Gastroesophageal sphincter (tissue), 3 donors: ENCODE measurements at regions not wholly inside any gene's neighbourhood (a gene's known extent, or its start where the extent isn't known, plus 50 kb on each side); places are given as distances from the start of the nearest gene placed in this dataset.

Source experiments
- EP300 ChIP-seq: sonication (generic); formaldehyde crosslinking; IDR thresholded peaks from one replicate; pipeline ENCODE4 v1.6.1; 2017; ENCODE audit warnings: antibody characterized with exemption, mild to moderate bottlenecking
- POLR2A ChIP-seq, 2 donors: fragments of 450-650 bp; IDR thresholded peaks; one replicate each; pipeline ENCODE4 v1.6.1; 2017; ENCODE audit warnings: antibody characterized with exemption in 2 of 2, mild to moderate bottlenecking in 2 of 2, moderate library complexity in 1 of 2
- POLR2AphosphoS5 ChIP-seq: sonication (generic); formaldehyde crosslinking; IDR thresholded peaks from one replicate; pipeline ENCODE4 v1.6.1; 2017; ENCODE audit warnings: antibody characterized with exemption
- TF ChIP-seq, protein P1 (sequence below), 4 experiments: fragments of 200-600 bp in 2 of 4; fragments of 450-650 bp in 2 of 4; sonication (generic) in 1 of 4; IDR thresholded peaks; one replicate each; pipeline ENCODE4 v1.5.1; 2017 to 2019; ENCODE audit warnings: antibody characterized with exemption in 4 of 4, mild to moderate bottlenecking in 2 of 4, moderate library complexity in 2 of 4

DNA sequence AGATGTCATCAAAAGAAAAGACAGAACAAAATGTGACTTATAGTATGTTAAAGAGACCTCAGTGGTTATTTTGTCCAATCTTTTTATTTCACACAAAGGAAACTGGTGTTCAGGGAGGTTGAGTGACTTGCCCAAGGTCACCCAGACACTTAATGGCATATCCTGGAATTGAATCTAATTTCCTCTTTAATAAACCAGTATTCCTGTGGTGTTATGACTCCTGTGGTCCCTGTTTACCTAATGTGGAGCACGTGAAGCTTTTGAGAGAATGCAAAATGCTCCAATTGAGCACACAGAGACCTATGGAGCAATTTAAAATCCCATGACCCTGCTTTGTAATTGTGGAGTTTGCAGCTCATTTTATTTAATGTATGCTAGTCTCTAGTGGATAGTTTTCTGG, 251.9 kb downstream of the REEP3 start:
- TF ChIP-seq, protein P1, sequence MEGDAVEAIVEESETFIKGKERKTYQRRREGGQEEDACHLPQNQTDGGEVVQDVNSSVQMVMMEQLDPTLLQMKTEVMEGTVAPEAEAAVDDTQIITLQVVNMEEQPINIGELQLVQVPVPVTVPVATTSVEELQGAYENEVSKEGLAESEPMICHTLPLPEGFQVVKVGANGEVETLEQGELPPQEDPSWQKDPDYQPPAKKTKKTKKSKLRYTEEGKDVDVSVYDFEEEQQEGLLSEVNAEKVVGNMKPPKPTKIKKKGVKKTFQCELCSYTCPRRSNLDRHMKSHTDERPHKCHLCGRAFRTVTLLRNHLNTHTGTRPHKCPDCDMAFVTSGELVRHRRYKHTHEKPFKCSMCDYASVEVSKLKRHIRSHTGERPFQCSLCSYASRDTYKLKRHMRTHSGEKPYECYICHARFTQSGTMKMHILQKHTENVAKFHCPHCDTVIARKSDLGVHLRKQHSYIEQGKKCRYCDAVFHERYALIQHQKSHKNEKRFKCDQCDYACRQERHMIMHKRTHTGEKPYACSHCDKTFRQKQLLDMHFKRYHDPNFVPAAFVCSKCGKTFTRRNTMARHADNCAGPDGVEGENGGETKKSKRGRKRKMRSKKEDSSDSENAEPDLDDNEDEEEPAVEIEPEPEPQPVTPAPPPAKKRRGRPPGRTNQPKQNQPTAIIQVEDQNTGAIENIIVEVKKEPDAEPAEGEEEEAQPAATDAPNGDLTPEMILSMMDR (IDR thresholded peaks at IDR 0.05) = no peak
- TF ChIP-seq POLR2A (IDR thresholded peaks at IDR 0.05) (no peak), EP300 (no peak), POLR2AphosphoS5 (no peak)
